ENCODE measurements at regions not wholly inside any gene's neighbourhood (a gene's known extent, or its start where the extent isn't known, plus 50 kb on each side); places are given as distances from the start of the nearest gene placed in this dataset.

DNA sequence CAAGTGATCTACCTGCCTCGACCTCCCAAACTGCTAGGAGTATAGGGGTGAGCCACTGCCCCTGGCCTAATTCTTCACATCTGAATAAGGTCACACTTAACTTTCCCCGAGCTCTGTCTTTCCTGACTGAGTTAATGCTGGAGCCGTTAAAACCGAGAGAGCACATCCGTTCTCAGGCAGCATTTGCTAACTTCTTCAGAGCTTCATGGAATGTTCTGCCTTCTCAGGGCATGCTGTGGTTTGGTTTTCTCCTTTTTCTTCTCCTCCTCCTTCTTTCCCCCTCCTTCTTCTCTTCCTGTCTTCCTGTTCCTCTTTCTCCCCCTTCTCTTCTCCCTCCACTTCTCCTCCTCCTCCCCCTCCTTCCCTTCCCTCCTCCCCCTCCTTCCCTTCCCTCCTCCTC, 119.9 kb downstream of the ASMT start:
- TF ChIP-seq, protein P1, sequence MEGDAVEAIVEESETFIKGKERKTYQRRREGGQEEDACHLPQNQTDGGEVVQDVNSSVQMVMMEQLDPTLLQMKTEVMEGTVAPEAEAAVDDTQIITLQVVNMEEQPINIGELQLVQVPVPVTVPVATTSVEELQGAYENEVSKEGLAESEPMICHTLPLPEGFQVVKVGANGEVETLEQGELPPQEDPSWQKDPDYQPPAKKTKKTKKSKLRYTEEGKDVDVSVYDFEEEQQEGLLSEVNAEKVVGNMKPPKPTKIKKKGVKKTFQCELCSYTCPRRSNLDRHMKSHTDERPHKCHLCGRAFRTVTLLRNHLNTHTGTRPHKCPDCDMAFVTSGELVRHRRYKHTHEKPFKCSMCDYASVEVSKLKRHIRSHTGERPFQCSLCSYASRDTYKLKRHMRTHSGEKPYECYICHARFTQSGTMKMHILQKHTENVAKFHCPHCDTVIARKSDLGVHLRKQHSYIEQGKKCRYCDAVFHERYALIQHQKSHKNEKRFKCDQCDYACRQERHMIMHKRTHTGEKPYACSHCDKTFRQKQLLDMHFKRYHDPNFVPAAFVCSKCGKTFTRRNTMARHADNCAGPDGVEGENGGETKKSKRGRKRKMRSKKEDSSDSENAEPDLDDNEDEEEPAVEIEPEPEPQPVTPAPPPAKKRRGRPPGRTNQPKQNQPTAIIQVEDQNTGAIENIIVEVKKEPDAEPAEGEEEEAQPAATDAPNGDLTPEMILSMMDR (IDR thresholded peaks at IDR 0.05; ENCODE audit: borderline replicate concordance, extremely low read depth, low read length, poor library complexity, severe bottlenecking) = no peak
- TF ChIP-seq EZH2 (IDR thresholded peaks at IDR 0.05; ENCODE audit: borderline replicate concordance, low read depth, low read length, severe bottlenecking) = no peak
